ENCODE measurements at regions not wholly inside any gene's neighbourhood (a gene's known extent, or its start where the extent isn't known, plus 50 kb on each side); places are given as distances from the start of the nearest gene placed in this dataset.

DNA sequence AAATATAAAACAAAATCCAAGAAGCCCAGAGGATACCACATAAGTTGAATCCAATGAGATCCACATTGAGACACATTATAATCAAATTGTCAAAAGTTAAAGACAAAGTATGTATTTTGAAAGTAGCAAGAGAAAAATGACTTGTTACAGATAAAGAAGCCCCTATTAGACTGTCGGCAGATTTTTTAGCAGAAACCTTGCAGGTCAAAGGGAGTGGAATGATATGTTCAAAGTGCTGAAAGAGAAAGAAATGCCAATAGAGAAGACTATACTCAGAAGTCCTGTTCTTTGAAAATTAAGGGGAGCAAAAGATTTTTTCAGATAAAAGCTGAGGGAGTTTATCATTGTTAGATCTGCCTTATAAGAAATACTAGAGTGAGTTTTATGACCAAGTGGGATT, 148.9 kb upstream of the EPHA5 start:
- TF ChIP-seq, protein P1, sequence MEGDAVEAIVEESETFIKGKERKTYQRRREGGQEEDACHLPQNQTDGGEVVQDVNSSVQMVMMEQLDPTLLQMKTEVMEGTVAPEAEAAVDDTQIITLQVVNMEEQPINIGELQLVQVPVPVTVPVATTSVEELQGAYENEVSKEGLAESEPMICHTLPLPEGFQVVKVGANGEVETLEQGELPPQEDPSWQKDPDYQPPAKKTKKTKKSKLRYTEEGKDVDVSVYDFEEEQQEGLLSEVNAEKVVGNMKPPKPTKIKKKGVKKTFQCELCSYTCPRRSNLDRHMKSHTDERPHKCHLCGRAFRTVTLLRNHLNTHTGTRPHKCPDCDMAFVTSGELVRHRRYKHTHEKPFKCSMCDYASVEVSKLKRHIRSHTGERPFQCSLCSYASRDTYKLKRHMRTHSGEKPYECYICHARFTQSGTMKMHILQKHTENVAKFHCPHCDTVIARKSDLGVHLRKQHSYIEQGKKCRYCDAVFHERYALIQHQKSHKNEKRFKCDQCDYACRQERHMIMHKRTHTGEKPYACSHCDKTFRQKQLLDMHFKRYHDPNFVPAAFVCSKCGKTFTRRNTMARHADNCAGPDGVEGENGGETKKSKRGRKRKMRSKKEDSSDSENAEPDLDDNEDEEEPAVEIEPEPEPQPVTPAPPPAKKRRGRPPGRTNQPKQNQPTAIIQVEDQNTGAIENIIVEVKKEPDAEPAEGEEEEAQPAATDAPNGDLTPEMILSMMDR (conservative IDR thresholded peaks at IDR 0.05; ENCODE audit: low read depth, low read length), result no peak
- no peak for DNase-seq (ENCODE audit: low read depth)
- no peak overlapping the region for H3K4me3 ChIP-seq (ENCODE audit: low read depth, low read length)

GRCh38 chr4:65805936-65806335, 135.6 kb upstream of the EPHA5 start:
- TF ChIP-seq, protein P1 (conservative IDR thresholded peaks at IDR 0.05; ENCODE audit: low read depth, low read length), result no peak
- H3K4me3 ChIP-seq (ENCODE audit: low read depth, low read length), result no peak overlapping the region
- DNase-seq (ENCODE audit: low read depth), result no peak

DNA sequence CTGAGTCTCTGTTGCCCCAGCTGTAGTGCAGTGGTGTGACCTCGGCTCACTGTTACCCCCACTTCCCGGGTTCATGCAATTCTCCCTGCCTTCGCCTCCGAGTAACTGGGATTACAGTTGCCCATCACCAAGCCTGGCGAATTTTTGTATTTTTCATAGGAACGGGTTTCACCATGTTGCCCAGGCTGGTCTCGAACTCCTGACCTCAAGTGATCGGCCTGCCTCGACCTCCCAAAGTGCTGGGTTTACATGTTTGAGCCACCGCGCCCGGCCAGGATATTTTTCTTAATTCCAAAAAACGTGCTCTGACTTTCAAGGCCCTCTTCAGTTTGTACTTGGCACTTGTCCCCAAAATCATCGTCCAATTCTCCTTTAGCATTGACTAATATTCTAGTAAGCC, 129.2 kb upstream of the EPHA5 start:
- no peak for DNase-seq (ENCODE audit: low read depth)
- H3K4me3 ChIP-seq (ENCODE audit: low read depth, low read length), result no peak overlapping the region
- TF ChIP-seq, protein P1 (conservative IDR thresholded peaks at IDR 0.05; ENCODE audit: low read depth, low read length), result no peak

DNA sequence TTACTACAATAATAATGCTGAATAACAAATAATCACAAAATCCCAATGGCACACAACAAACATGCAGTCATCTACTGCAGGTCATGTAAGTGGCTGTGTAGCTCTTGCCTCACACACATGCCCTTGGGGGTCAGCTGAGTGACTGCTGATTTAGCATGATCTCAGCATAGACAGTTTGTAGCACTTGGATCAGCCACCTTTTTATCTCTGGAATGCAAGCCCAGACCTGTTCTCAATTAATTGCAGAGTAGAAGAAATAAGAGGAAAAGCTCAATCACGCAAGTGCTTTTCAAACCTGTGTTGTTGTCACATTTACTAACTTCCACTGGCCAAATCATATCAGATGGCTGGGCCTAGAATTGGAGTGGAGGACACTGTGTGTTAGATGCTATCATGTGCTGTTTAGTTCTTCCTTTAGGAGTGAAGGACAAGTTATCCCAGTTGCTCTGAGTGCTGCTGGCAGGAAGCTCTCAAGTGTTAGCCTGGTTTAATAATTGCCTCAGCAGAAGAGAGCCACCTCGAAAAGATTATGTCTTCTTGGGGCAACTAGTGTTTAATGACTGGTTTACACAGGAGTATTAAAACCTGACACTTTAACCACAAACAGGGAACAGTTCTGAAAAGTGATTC, 128.3 kb upstream of the EPHA5 start:
- TF ChIP-seq, protein P1 (conservative IDR thresholded peaks at IDR 0.05; ENCODE audit: low read depth, low read length), result no peak
- H3K4me3 ChIP-seq (ENCODE audit: low read depth, low read length), result no peak overlapping the region
- DNase-seq (ENCODE audit: low read depth), result no peak

GRCh38 chr4:65791812-65792308, 121.6 kb upstream of the EPHA5 start:
- no peak overlapping the region for H3K4me3 ChIP-seq (ENCODE audit: low read depth, low read length)
- TF ChIP-seq, protein P1 (conservative IDR thresholded peaks at IDR 0.05; ENCODE audit: low read depth, low read length), result no peak
- no peak for DNase-seq (ENCODE audit: low read depth)

DNA sequence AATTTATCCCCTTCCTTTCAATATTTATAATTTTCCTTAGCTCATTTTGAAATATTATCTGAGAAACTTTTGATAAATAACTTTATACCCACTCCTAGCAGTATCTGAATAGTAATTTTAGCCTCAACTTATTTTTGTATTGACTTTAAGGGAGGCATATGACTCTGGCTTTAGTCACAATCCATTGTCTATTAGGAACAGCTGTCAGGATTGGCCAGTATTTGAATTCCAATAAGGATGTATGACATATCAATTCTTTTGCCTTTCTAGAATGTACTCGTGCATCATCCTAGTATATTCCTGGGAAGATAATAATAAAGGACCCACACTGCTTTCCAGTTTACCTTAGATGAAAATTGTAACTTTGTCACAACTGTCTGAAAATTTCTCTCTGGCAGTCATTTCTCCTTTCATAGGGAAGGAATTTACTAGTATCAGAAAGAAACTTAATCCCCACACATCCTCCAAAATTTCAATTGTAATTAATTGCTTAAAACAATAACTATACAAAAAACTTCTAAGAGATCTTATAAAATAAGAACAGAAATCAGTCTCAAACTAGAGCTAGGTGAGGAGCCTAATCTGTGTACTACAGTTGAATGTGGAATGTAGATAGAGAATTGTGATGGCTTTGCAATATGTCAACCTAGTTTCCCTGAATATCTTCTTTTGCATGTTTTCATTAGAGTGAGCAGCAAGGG, 121.0 kb upstream of the EPHA5 start:
- H3K4me3 ChIP-seq (ENCODE audit: low read depth, low read length), result no peak overlapping the region
- DNase-seq (ENCODE audit: low read depth), result no peak
- TF ChIP-seq, protein P1 (conservative IDR thresholded peaks at IDR 0.05; ENCODE audit: low read depth, low read length), result no peak
